Breast epithelium (tissue), 4 donors: ENCODE measurements at regions not wholly inside any gene's neighbourhood (a gene's known extent, or its start where the extent isn't known, plus 50 kb on each side); places are given as distances from the start of the nearest gene placed in this dataset.

Source experiments
- DNase-seq, 2 donors: peaks; one replicate each; pipeline ENCODE4 v3.0.0-alpha.2; 2019; ENCODE audit warnings: low spot score in 2 of 2
- H3K27ac ChIP-seq, 2 donors: fragments of 200-600 bp; sonication (generic) in 1 of 2; one replicate each; pipeline ENCODE4 v1.5.1; 2016 to 2019; ENCODE audit warnings: mild to moderate bottlenecking in 1 of 2
- H3K27me3 ChIP-seq, 2 donors: fragments of 200-600 bp; sonication (generic) in 1 of 2; one replicate each; pipeline versions ENCODE4 v1.5.1 to v1.6.0; 2017 to 2019; ENCODE audit warnings: control low read depth in 1 of 2, mild to moderate bottlenecking in 1 of 2
- H3K36me3 ChIP-seq: fragments of 200-600 bp; one replicate; pipeline ENCODE4 v1.5.1; 2019
- H3K4me1 ChIP-seq, 2 donors: fragments of 200-600 bp; sonication (generic); one replicate each; pipeline ENCODE4 v1.5.1; 2016 to 2019; ENCODE audit warnings: control low read depth in 1 of 2
- H3K4me3 ChIP-seq, 3 donors: fragments of 200-600 bp; sonication (generic); 1 replicate in 2 of 3; 2 replicates in 1 of 3; pipeline ENCODE4 v1.5.1; 2016 to 2019; ENCODE audit warnings: mild to moderate bottlenecking in 3 of 3, moderate library complexity in 2 of 3
- H3K9me3 ChIP-seq, 2 donors: fragments of 200-600 bp; sonication (generic) in 1 of 2; one replicate each; pipeline ENCODE4 v1.5.1; 2016 to 2019; ENCODE audit warnings: control low read depth in 1 of 2
- POLR2A ChIP-seq: fragments of 450-650 bp; IDR thresholded peaks from one replicate; pipeline ENCODE4 v1.6.1; 2016; ENCODE audit warnings: antibody characterized with exemption, mild to moderate bottlenecking, moderate library complexity
- POLR2AphosphoS5 ChIP-seq, 3 donors: sonication (generic); formaldehyde crosslinking; IDR thresholded peaks; one replicate each; pipeline ENCODE4 v1.6.1; 2017; ENCODE audit warnings: antibody characterized with exemption in 3 of 3
- intact Hi-C: fragments of 100-400 bp; cut with DNase I; formaldehyde crosslinking; loops from one replicate; pipeline ENCODE4 v1.15.1; 2023; ENCODE audit warnings: low total_unique reads
- TF ChIP-seq, protein P1 (sequence below), 3 donors: fragments of 450-650 bp; IDR thresholded peaks; one replicate each; pipeline ENCODE4 v1.5.1; 2016 to 2017; ENCODE audit warnings: antibody characterized with exemption in 3 of 3, mild to moderate bottlenecking in 3 of 3, moderate library complexity in 3 of 3

DNA sequence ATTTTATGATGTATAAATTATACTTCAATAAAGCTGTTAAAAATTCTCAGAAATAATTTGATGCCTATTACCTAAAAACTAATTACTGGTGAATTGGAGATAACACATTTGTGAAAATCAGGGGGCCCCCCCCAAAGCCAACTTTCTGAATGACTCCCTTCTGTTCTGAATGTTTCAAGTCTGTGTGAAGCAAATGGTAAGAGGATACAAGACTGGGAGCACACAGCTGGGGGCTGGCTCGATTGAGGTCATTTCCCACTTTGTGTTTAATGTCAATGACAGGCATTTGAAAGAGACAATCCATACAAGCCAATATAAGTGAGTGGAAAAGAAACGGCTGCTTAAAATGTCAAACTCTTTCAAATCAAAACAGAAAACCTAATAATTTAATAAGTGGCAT, 155.8 kb downstream of the SH2D1A start:
- Histone ChIP-seq H3K9me3 (no peaks in the 10 kb centered on the region), H3K27me3 (peaks cover 0 to 9% of the 10 kb centered on the region in 2 donors), H3K4me1 (no peaks in the 10 kb centered on the region), H3K36me3 (no peaks in the 10 kb centered on the region), H3K4me3 (no peak overlapping the region), H3K27ac (no peak overlapping the region)
- no peak for TF ChIP-seq POLR2AphosphoS5 (IDR thresholded peaks at IDR 0.05)
- DNase-seq, result no peak
- intact Hi-C loops, result loop anchor here (5.0 kb wide), 1 partner anchor 1310 kb away; no protein-coding TSS in a partner anchor

DNA sequence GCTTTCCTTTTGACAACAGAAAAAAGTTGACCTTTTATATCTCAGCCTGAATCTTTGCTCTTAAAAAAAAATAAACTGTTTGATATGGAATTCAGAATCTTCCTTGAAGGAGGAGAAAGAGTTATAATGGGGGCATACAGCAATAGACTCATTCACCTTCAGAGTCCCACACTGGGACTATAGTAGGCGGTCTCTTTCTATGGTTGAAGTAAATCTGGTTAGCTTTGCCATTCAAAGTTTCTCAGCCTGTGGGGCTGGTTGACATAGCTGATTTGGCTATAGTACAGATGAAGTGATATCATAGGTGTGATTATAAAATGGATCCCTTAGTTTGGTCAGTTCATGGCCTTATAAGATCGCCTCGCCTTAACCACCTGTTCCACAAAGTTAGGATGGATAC, 156.2 kb downstream of the SH2D1A start:
- intact Hi-C loops, result loop anchor here (5.0 kb wide), 1 partner anchor 1310 kb away; no protein-coding TSS in a partner anchor
- no peak for DNase-seq
- H3K36me3 ChIP-seq, result no peaks in the 10 kb centered on the region

DNA sequence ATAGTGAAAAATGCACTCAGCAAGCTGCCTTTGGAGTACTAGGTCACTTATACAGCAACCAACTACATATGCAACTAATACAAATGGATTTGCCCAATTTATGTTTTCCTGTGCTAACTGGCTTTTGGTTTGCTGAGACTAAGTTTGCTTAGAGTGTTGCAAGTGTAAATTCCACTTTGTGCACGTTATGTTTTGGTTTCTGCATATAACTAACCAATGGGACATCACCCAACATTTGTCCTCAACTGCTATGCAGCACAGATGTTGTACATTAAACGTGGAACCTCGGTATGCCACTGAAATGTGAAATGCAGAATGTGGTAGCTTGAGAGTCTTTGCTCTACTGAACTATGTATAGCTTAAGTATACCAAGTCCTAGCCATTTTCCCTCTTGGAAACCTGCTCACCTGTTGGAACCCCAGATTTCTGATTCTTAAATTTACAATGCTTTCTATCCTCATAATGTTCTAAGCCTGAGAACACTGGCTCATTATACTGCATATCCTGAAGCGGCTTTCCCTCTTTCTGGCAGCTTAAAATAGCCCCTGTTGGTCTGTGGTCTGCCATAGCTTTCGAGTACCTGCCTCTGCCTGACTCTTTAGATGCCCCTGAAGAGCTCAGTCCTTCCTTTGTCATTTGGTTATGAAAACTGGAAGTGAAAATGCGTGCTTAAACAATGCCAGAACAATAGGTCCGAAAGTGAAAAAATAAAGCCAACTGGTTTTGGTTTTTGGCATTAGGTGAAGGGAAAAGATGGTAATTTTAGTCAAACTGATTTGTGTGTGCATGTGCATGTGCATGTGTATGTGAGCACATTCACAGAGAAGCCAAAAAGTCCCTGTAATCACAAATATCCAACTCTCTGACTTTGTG, 158.0 kb downstream of the SH2D1A start:
- H3K27me3 ChIP-seq, result peaks cover 0 to 4% of the 10 kb centered on the region in 2 donors
- no peak for DNase-seq
- no peaks in the 10 kb centered on the region for H3K4me1 ChIP-seq
- no peaks in the 10 kb centered on the region for H3K9me3 ChIP-seq
- no peak overlapping the region for H3K4me3 ChIP-seq
- TF ChIP-seq POLR2AphosphoS5 (IDR thresholded peaks at IDR 0.05), result no peak
- no peak for TF ChIP-seq POLR2A
- TF ChIP-seq, protein P1, sequence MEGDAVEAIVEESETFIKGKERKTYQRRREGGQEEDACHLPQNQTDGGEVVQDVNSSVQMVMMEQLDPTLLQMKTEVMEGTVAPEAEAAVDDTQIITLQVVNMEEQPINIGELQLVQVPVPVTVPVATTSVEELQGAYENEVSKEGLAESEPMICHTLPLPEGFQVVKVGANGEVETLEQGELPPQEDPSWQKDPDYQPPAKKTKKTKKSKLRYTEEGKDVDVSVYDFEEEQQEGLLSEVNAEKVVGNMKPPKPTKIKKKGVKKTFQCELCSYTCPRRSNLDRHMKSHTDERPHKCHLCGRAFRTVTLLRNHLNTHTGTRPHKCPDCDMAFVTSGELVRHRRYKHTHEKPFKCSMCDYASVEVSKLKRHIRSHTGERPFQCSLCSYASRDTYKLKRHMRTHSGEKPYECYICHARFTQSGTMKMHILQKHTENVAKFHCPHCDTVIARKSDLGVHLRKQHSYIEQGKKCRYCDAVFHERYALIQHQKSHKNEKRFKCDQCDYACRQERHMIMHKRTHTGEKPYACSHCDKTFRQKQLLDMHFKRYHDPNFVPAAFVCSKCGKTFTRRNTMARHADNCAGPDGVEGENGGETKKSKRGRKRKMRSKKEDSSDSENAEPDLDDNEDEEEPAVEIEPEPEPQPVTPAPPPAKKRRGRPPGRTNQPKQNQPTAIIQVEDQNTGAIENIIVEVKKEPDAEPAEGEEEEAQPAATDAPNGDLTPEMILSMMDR (IDR thresholded peaks at IDR 0.05), result no peak
- intact Hi-C loops, result loop anchor here (5.0 kb wide), 1 partner anchor 1308 kb away; no protein-coding TSS in a partner anchor
- no peaks in the 10 kb centered on the region for H3K36me3 ChIP-seq
- H3K27ac ChIP-seq, result no peak overlapping the region

More for the DNA sequence above, 156.2 kb downstream of the SH2D1A start:
- Histone ChIP-seq H3K4me1 (no peaks in the 10 kb centered on the region), H3K27ac (no peak overlapping the region), H3K9me3 (no peaks in the 10 kb centered on the region), H3K4me3 (no peak overlapping the region), H3K27me3 (peaks cover 0 to 9% of the 10 kb centered on the region in 2 donors)
- TF ChIP-seq POLR2A, result no peak
- TF ChIP-seq, protein P1 (IDR thresholded peaks at IDR 0.05), result no peak
- TF ChIP-seq POLR2AphosphoS5 (IDR thresholded peaks at IDR 0.05), result no peak

DNA sequence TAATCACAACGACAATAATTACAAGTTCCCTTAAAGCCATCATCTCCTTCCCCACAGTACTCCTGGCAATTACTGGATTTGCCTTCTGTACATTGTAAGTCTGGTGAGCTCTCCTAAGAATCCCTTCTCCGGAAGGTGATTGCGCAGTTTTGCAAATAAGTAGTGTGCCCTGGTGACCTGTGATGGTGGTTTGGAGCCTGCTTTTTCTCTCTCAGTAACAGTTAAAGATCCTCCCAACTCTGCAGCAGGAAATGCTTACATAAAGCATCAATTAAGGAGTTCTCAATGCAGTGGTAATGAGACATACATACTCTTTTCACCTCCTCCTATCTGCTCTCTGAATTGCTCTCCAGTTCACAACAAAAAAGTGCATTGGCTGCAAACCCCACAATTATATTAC, 159.7 kb downstream of the SH2D1A start:
- peaks cover 0 to 4% of the 10 kb centered on the region in 2 donors for H3K27me3 ChIP-seq
- no peak overlapping the region for H3K27ac ChIP-seq
- intact Hi-C loops, result no loop called here
- no peak for DNase-seq
- H3K9me3 ChIP-seq, result no peaks in the 10 kb centered on the region
- no peaks in the 10 kb centered on the region for H3K4me1 ChIP-seq
- TF ChIP-seq POLR2AphosphoS5 (IDR thresholded peaks at IDR 0.05), result no peak
- TF ChIP-seq, protein P1 (IDR thresholded peaks at IDR 0.05), result no peak
- TF ChIP-seq POLR2A, result no peak
- no peaks in the 10 kb centered on the region for H3K36me3 ChIP-seq
- no peak overlapping the region for H3K4me3 ChIP-seq

DNA sequence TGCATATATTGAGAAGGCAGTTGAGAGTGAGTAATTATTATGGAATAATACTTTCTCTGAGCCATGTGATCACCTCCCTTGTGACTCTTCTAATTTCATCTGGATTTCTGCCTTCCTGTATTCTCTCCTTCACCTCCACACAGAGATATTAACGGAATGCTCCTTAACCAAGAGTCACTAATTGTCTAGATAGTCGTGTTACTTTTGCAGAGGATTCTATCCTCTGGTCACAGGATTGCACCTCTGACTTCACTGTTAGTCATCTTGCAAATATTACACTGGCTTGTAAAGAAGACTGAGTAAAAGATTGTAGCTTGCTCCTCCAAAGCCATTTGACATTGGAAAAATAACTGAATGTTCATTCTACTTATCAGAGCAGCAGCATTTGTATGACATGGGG, 160.9 kb downstream of the SH2D1A start:
- Histone ChIP-seq H3K4me1 (no peaks in the 10 kb centered on the region), H3K27me3 (peaks cover 0 to 4% of the 10 kb centered on the region in 2 donors), H3K4me3 (no peak overlapping the region), H3K9me3 (no peaks in the 10 kb centered on the region), H3K36me3 (no peaks in the 10 kb centered on the region), H3K27ac (no peak overlapping the region)
- TF ChIP-seq, protein P1 (IDR thresholded peaks at IDR 0.05), result no peak
- no peak for TF ChIP-seq POLR2AphosphoS5 (IDR thresholded peaks at IDR 0.05)
- no peak for DNase-seq
- intact Hi-C loops, result no loop called here
